T-cell (primary cell): ENCODE measurements at regions not wholly inside any gene's neighbourhood (a gene's known extent, or its start where the extent isn't known, plus 50 kb on each side); places are given as distances from the start of the nearest gene placed in this dataset.

ENCODE experiments used
- ATAC-seq, 4 experiments: fragments of 200-7000 bp in 3 of 4; fragments of 150-1000 bp in 1 of 4; cut with Tn5 transposase; replicated peaks in 1 of 4; 1 replicate in 3 of 4; 2 replicates in 1 of 4; pipeline ENCODE4 v1.10.0; 2021; ENCODE audit warnings: moderate library complexity in 3 of 4, mild to moderate bottlenecking in 2 of 4, moderate number of reproducible peaks in 1 of 4
- CTCF ChIA-PET, 2 donors: fragments of 300-600 bp; sonication (Branson Sonifier 250); formaldehyde crosslinking; loops; one replicate each; lab custom pipeline; 2022; ENCODE audit warnings: antibody characterized with exemption in 2 of 2; lab: Charles Lee
- POLR2A ChIA-PET, 2 donors: fragments of 300-600 bp; sonication (Branson Sonifier 250); formaldehyde crosslinking; loops; one replicate each; lab custom pipeline; 2022; ENCODE audit warnings: antibody characterized with exemption in 2 of 2; lab: Charles Lee
- DNase-seq, 35 experiments: peaks; one replicate each; pipeline versions ENCODE4 v3.0.0 to v3.0.0-alpha.2; 2013 to 2023
- H3K27ac ChIP-seq: one replicate; pipeline ENCODE4 v1.5.1; 2013; ENCODE audit warnings: low read length
- H3K27me3 ChIP-seq, 2 experiments: replicated peaks in 1 of 2; 1 replicate in 1 of 2; 2 replicates in 1 of 2; pipeline versions ENCODE4 v1.6.1 to v1.7.0; 2013; ENCODE audit warnings: low read length in 1 of 2, mixed read lengths in 1 of 2; ENCODE audit not compliant: control insufficient read depth in 2 of 2, insufficient read depth in 2 of 2; ENCODE audit errors: extremely low read depth in 1 of 2
- H3K36me3 ChIP-seq, 2 donors: 1 replicate in 1 of 2; 2 replicates in 1 of 2; pipeline versions ENCODE4 v1.6.1 to v1.7.0; 2013; ENCODE audit warnings: low read length in 1 of 2; ENCODE audit not compliant: control insufficient read depth in 2 of 2, insufficient read depth in 1 of 2; ENCODE audit errors: extremely low read depth in 1 of 2
- H3K4me1 ChIP-seq, 2 experiments: 1 replicate in 1 of 2; 2 replicates in 1 of 2; pipeline versions ENCODE4 v1.6.1 to v1.7.0; 2013; ENCODE audit warnings: low read length in 2 of 2, mixed read lengths in 1 of 2; ENCODE audit not compliant: insufficient read depth in 2 of 2, control insufficient read depth in 1 of 2; ENCODE audit errors: extremely low read depth in 1 of 2
- H3K4me3 ChIP-seq, 2 donors: 1 replicate in 1 of 2; 2 replicates in 1 of 2; pipeline versions ENCODE4 v1.5.1 to v1.7.0; 2013; ENCODE audit warnings: mild to moderate bottlenecking in 2 of 2, low read length in 1 of 2, moderate library complexity in 1 of 2; ENCODE audit not compliant: control insufficient read depth in 1 of 2; ENCODE audit errors: extremely low read depth in 1 of 2
- H3K9me3 ChIP-seq: 2 replicates; pipeline ENCODE4 v1.7.0; 2013
- H3K27ac Mint-ChIP-seq, 2 donors: one replicate each; pipeline ENCODE4 v1.8.0; 2020 to 2021; ENCODE audit warnings: mild to moderate bottlenecking in 2 of 2, mixed read lengths in 2 of 2
- H3K27me3 Mint-ChIP-seq, 2 donors: one replicate each; pipeline ENCODE4 v1.8.0; 2021 to 2022; ENCODE audit warnings: mixed read lengths in 2 of 2
- H3K36me3 Mint-ChIP-seq: one replicate; pipeline ENCODE4 v1.8.0; 2021; ENCODE audit warnings: mixed read lengths
- H3K4me1 Mint-ChIP-seq, 3 donors: one replicate each; pipeline ENCODE4 v1.8.0; 2020 to 2022; ENCODE audit warnings: mixed read lengths in 3 of 3, mild to moderate bottlenecking in 1 of 3
- H3K4me3 Mint-ChIP-seq, 3 donors: one replicate each; pipeline ENCODE4 v1.8.0; 2020 to 2022; ENCODE audit warnings: mild to moderate bottlenecking in 3 of 3, mixed read lengths in 3 of 3, moderate library complexity in 3 of 3
- H3K9me3 Mint-ChIP-seq, 3 donors: one replicate each; pipeline ENCODE4 v1.8.0; 2020 to 2022; ENCODE audit warnings: mixed read lengths in 3 of 3
- WGBS: methylation state at CpG from one replicate; pipeline ENCODE4 v1.1.5; 2013; ENCODE audit warnings: missing lambda C conversion rate; ENCODE audit not compliant: insufficient coverage; 5-methylcytosine and 5-hydroxymethylcytosine counted together

DNA sequence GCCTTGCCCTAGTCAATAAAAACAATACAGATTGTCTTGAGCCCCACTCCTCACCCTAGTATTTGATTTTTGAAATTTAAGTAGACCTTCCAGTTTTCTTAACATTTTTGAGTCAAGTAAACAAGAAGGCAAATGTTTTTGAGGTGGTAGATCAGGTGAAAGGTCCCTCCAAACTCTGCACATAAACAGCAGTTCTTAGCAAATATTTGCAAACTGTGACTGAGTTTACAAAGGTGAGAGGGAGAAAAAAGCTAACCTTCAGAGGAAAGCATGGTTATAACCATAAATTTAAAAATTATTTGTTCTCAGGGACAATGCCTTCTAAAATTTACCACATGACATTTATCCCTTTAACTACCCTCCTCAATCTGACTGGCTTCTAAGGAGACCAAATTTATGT, 84.6 kb upstream of the PCDH17 start:
- no peaks in the 10 kb centered on the region for H3K27me3 ChIP-seq
- H3K27me3 Mint-ChIP-seq = no peaks in the 10 kb centered on the region
- no peak for ATAC-seq

DNA sequence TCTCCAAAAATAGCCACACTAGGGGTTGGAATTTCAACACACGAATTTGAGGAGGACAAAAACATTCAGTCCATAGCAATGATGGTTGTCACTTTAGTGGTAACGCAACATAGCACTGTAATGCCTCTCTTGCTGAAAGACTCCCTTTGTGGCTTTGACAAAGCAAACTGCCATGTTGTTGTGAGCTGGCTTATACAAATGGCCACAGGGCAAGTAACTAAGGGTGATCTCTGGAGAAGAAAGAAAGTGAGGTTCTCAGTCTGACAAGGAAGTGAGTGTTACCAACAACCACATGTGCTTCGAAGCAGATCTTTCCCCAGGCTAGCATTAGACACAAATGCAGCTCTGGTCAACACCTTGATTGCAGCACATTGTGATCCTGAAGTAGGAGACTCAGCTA, 79.1 kb upstream of the PCDH17 start:
- DNase-seq (no peak), ATAC-seq (no peak)
- Mint-ChIP-seq H3K36me3 (no peaks in the 10 kb centered on the region), H3K9me3 (peaks cover 14 to 19% (median 18%) of the 10 kb centered on the region in 3 donors), H3K4me1 (no peaks in the 10 kb centered on the region), H3K27ac (no peak overlapping the region), H3K27me3 (no peaks in the 10 kb centered on the region), H3K4me3 (no peak overlapping the region)
- H3K36me3 ChIP-seq = no peaks in the 10 kb centered on the region
- ChIA-PET POLR2A (no interaction called here), CTCF (no interaction called here)
- no peaks in the 10 kb centered on the region for H3K9me3 ChIP-seq
- no peaks in the 10 kb centered on the region for H3K27me3 ChIP-seq
- no peaks in the 10 kb centered on the region for H3K4me1 ChIP-seq
- H3K27ac ChIP-seq = no peak overlapping the region
- 80% methylated on average over 1 of the region's 3 CpGs for WGBS
- no peak overlapping the region for H3K4me3 ChIP-seq

More for the DNA sequence above, 84.6 kb upstream of the PCDH17 start:
- Mint-ChIP-seq H3K9me3 (peaks cover under 1 to 20% (median 13%) of the 10 kb centered on the region in 3 donors), H3K4me3 (no peak overlapping the region), H3K36me3 (no peaks in the 10 kb centered on the region), H3K4me1 (no peaks in the 10 kb centered on the region), H3K27ac (no peak overlapping the region)
- ChIA-PET POLR2A (no interaction called here), CTCF (no interaction called here)
- H3K4me3 ChIP-seq = no peak overlapping the region
- H3K9me3 ChIP-seq = no peaks in the 10 kb centered on the region
- H3K4me1 ChIP-seq = no peaks in the 10 kb centered on the region
- no peak for DNase-seq
- no peak overlapping the region for H3K27ac ChIP-seq
- no peaks in the 10 kb centered on the region for H3K36me3 ChIP-seq

DNA sequence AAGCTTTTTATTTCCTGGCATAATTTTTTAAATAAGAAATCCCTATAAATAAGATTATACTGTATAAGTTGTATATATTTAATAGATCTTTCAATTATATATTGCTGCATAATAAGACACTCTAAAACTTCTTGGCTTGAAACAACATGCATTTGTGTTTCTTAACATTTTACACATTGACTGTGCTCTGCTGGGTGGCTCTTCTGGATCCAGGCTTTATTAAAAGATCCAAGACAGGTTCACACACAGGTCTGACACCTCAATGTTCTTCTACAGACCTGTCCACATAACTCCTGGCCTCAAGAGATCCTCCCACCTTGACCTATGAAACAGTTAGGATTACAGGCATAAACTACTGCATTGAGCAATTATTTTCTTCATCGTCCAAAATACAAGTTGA, 77.6 kb upstream of the PCDH17 start:
- no peak overlapping the region for H3K27ac ChIP-seq
- no peak overlapping the region for H3K27ac Mint-ChIP-seq
- no peaks in the 10 kb centered on the region for H3K36me3 ChIP-seq
- H3K27me3 Mint-ChIP-seq = no peaks in the 10 kb centered on the region
- no peaks in the 10 kb centered on the region for H3K4me1 ChIP-seq
- no peak overlapping the region for H3K4me3 ChIP-seq
- no peaks in the 10 kb centered on the region for H3K36me3 Mint-ChIP-seq
- no peaks in the 10 kb centered on the region for H3K4me1 Mint-ChIP-seq
- H3K9me3 ChIP-seq = no peaks in the 10 kb centered on the region
- H3K27me3 ChIP-seq = no peaks in the 10 kb centered on the region
- peaks cover 12 to 19% (median 18%) of the 10 kb centered on the region in 3 donors for H3K9me3 Mint-ChIP-seq
- POLR2A ChIA-PET = no interaction called here
- no peak for ATAC-seq
- H3K4me3 Mint-ChIP-seq = no peak overlapping the region
- CTCF ChIA-PET = no interaction called here
- DNase-seq = no peak
- WGBS = no CpG with 5 or more reads among the region's 1 CpG

- CTCF ChIA-PET = no interaction called here
- no peak overlapping the region for H3K4me3 ChIP-seq
- no peaks in the 10 kb centered on the region for H3K9me3 ChIP-seq
- no peak overlapping the region for H3K27ac Mint-ChIP-seq
- WGBS = no CpG with 5 or more reads among the region's 4 CpGs
- DNase-seq (no peak), ATAC-seq (no peak)
- no peaks in the 10 kb centered on the region for H3K4me1 ChIP-seq
- H3K9me3 Mint-ChIP-seq = peaks cover 7 to 17% (median 8%) of the 10 kb centered on the region in 3 donors
- H3K27me3 Mint-ChIP-seq = no peaks in the 10 kb centered on the region
- no peak overlapping the region for H3K27ac ChIP-seq
- no peaks in the 10 kb centered on the region for H3K36me3 ChIP-seq
- H3K4me3 Mint-ChIP-seq = no peak overlapping the region
- H3K4me1 Mint-ChIP-seq = no peaks in the 10 kb centered on the region
- no peaks in the 10 kb centered on the region for H3K27me3 ChIP-seq
- H3K36me3 Mint-ChIP-seq = no peaks in the 10 kb centered on the region
- POLR2A ChIA-PET = no interaction called here
These were observed 73.5 kb upstream of the PCDH17 start for GRCh38 chr13:57558051-57558467.

GRCh38 chr13:57568865-57569264, 62.7 kb upstream of the PCDH17 start:
- H3K27me3 ChIP-seq = no peaks in the 10 kb centered on the region
- no peaks in the 10 kb centered on the region for H3K4me1 ChIP-seq
- Mint-ChIP-seq H3K27ac (no peak overlapping the region), H3K4me1 (no peaks in the 10 kb centered on the region), H3K27me3 (no peaks in the 10 kb centered on the region), H3K9me3 (peaks cover 12 to 29% (median 21%) of the 10 kb centered on the region in 3 donors), H3K36me3 (no peaks in the 10 kb centered on the region), H3K4me3 (no peak overlapping the region)
- no peak for DNase-seq
- no peak for ATAC-seq
- H3K4me3 ChIP-seq = no peak overlapping the region
- WGBS = no CpG with 5 or more reads among the region's 2 CpGs
- no peak overlapping the region for H3K27ac ChIP-seq
- POLR2A ChIA-PET = no interaction called here
- no peaks in the 10 kb centered on the region for H3K9me3 ChIP-seq
- CTCF ChIA-PET = no interaction called here
- H3K36me3 ChIP-seq = no peaks in the 10 kb centered on the region

- DNase-seq = no peak
- no peaks in the 10 kb centered on the region for H3K36me3 Mint-ChIP-seq
- H3K27me3 ChIP-seq = no peaks in the 10 kb centered on the region
- ChIA-PET POLR2A (no interaction called here), CTCF (no interaction called here)
- H3K4me3 ChIP-seq = no peak overlapping the region
- no peaks in the 10 kb centered on the region for H3K36me3 ChIP-seq
- H3K27me3 Mint-ChIP-seq = no peaks in the 10 kb centered on the region
- no CpG with 5 or more reads among the region's 1 CpG for WGBS
- no peak overlapping the region for H3K27ac ChIP-seq
- no peaks in the 10 kb centered on the region for H3K9me3 ChIP-seq
- H3K9me3 Mint-ChIP-seq = peaks cover 8 to 29% (median 21%) of the 10 kb centered on the region in 3 donors
- no peaks in the 10 kb centered on the region for H3K4me1 Mint-ChIP-seq
- H3K4me3 Mint-ChIP-seq = no peak overlapping the region
- H3K4me1 ChIP-seq = no peaks in the 10 kb centered on the region
- no peak for ATAC-seq
- no peak overlapping the region for H3K27ac Mint-ChIP-seq
These were observed 61.6 kb upstream of the PCDH17 start for GRCh38 chr13:57569986-57570385.
